Cardiac muscle cell (in vitro differentiated cells and primary cell): ENCODE measurements at regions not wholly inside any gene's neighbourhood (a gene's known extent, or its start where the extent isn't known, plus 50 kb on each side); places are given as distances from the start of the nearest gene placed in this dataset.

Source experiments
- DNase-seq, 2 donors: peaks; one replicate each; pipeline versions ENCODE4 v3.0.0 to v3.0.0-alpha.2; 2010 to 2017; ENCODE audit warnings: low read depth in 1 of 2, low spot score in 1 of 2
- H3K27ac ChIP-seq: fragments of 200-600 bp; sonication (generic); 2 replicates; pipeline ENCODE4 v1.5.1; 2016
- H3K27me3 ChIP-seq: fragments of 200-600 bp; sonication (generic); 2 replicates; pipeline ENCODE4 v1.6.0; 2016; ENCODE audit warnings: control low read depth
- H3K36me3 ChIP-seq: fragments of 200-600 bp; sonication (generic); 2 replicates; pipeline ENCODE4 v1.5.1; 2016; ENCODE audit warnings: control low read depth
- H3K4me1 ChIP-seq: fragments of 200-600 bp; sonication (generic); 2 replicates; pipeline ENCODE4 v1.8.1; 2017; ENCODE audit warnings: low read depth, mild to moderate bottlenecking, mixed run types
- H3K4me3 ChIP-seq: fragments of 200-600 bp; sonication (generic); 2 replicates; pipeline ENCODE4 v1.5.1; 2016; ENCODE audit warnings: mild to moderate bottlenecking
- H3K9me3 ChIP-seq: fragments of 200-600 bp; sonication (generic); 2 replicates; pipeline ENCODE4 v1.5.1; 2017; ENCODE audit warnings: low read depth, mild to moderate bottlenecking, control low read depth
- CTCF ChIP-seq: IDR thresholded peaks from 2 replicates; pipeline ENCODE4 v1.5.1; 2012; ENCODE audit warnings: low read depth, mild to moderate bottlenecking, low read length

GRCh38 chr1:208509072-208509471, 264.9 kb upstream of the PLXNA2 start:
- no peak for TF ChIP-seq CTCF
- H3K9me3 ChIP-seq: no peaks in the 10 kb centered on the region
- H3K4me1 ChIP-seq: peaks cover 7% of the 10 kb centered on the region
- no peaks in the 10 kb centered on the region for H3K27me3 ChIP-seq
- H3K36me3 ChIP-seq: no peaks in the 10 kb centered on the region
- H3K27ac ChIP-seq: no peak overlapping the region
- H3K4me3 ChIP-seq: no peak overlapping the region
- no peak for DNase-seq

- H3K4me3 ChIP-seq: no peak overlapping the region
- no peaks in the 10 kb centered on the region for H3K9me3 ChIP-seq
- TF ChIP-seq CTCF: no peak
- no peaks in the 10 kb centered on the region for H3K36me3 ChIP-seq
- peaks cover 7% of the 10 kb centered on the region for H3K4me1 ChIP-seq
- DNase-seq: peak in 1 of 2 donors; percentile 25
- H3K27me3 ChIP-seq: no peaks in the 10 kb centered on the region
- no peak overlapping the region for H3K27ac ChIP-seq
Observed at GRCh38 chr1:208510192-208510952, 266.2 kb upstream of the PLXNA2 start.

GRCh38 chr1:208511242-208511860, 267.2 kb upstream of the PLXNA2 start:
- no peak for TF ChIP-seq CTCF
- H3K27ac ChIP-seq: no peak overlapping the region
- DNase-seq: no peak
- H3K4me1 ChIP-seq: peaks cover 7% of the 10 kb centered on the region
- H3K27me3 ChIP-seq: no peaks in the 10 kb centered on the region
- no peak overlapping the region for H3K4me3 ChIP-seq
- no peaks in the 10 kb centered on the region for H3K9me3 ChIP-seq
- H3K36me3 ChIP-seq: no peaks in the 10 kb centered on the region

GRCh38 chr1:208513799-208514198, 269.6 kb upstream of the PLXNA2 start:
- no peak for TF ChIP-seq CTCF

GRCh38 chr1:208515129-208515528, 270.9 kb upstream of the PLXNA2 start:
- H3K27me3 ChIP-seq: no peaks in the 10 kb centered on the region
- H3K9me3 ChIP-seq: no peaks in the 10 kb centered on the region
- no peaks in the 10 kb centered on the region for H3K36me3 ChIP-seq
- no peak overlapping the region for H3K27ac ChIP-seq
- TF ChIP-seq CTCF: no peak
- no peak for DNase-seq
- peaks cover 7% of the 10 kb centered on the region for H3K4me1 ChIP-seq
- H3K4me3 ChIP-seq: no peak overlapping the region

More at GRCh38 chr1:208513799-208514198, 269.6 kb upstream of the PLXNA2 start:
- no peaks in the 10 kb centered on the region for H3K9me3 ChIP-seq
- H3K4me1 ChIP-seq: peaks cover 7% of the 10 kb centered on the region
- no peak overlapping the region for H3K4me3 ChIP-seq
- H3K27ac ChIP-seq: no peak overlapping the region
- H3K36me3 ChIP-seq: no peaks in the 10 kb centered on the region
- no peak for DNase-seq
- no peaks in the 10 kb centered on the region for H3K27me3 ChIP-seq
